H9 (cell line): ENCODE measurements at regions not wholly inside any gene's neighbourhood (a gene's known extent, or its start where the extent isn't known, plus 50 kb on each side); places are given as distances from the start of the nearest gene placed in this dataset.

Experiments
- DNase-seq: peaks from one replicate; pipeline ENCODE4 v3.0.0-alpha.2; 2017
- H2AFZ ChIP-seq: one replicate; pipeline ENCODE4 v1.6.1; 2013; ENCODE audit warnings: mild to moderate bottlenecking, low read length, control low read depth, moderate library complexity
- H2AK5ac ChIP-seq: 2 replicates; pipeline ENCODE4 v1.6.1; 2013; ENCODE audit warnings: low read length, control low read depth, mixed read lengths; ENCODE audit not compliant: insufficient read length
- H2BK120ac ChIP-seq: one replicate; pipeline ENCODE4 v1.6.1; 2013; ENCODE audit warnings: low read depth, mild to moderate bottlenecking, low read length, control low read depth, inconsistent platforms; ENCODE audit not compliant: poor library complexity, severe bottlenecking
- H2BK12ac ChIP-seq: 2 replicates; pipeline ENCODE4 v1.6.1; 2013; ENCODE audit warnings: low read length, control low read depth, mixed read lengths, low read depth; ENCODE audit not compliant: insufficient read length
- H2BK15ac ChIP-seq: 2 replicates; pipeline ENCODE4 v1.6.1; 2013; ENCODE audit warnings: low read depth, low read length, control low read depth
- H2BK20ac ChIP-seq: one replicate; pipeline ENCODE4 v1.6.1; 2013; ENCODE audit warnings: low read depth, mild to moderate bottlenecking, low read length, control low read depth, inconsistent platforms; ENCODE audit not compliant: poor library complexity, severe bottlenecking
- H2BK5ac ChIP-seq: 2 replicates; pipeline ENCODE4 v1.6.1; 2013; ENCODE audit warnings: low read length, control low read depth, mixed read lengths; ENCODE audit not compliant: insufficient read length
- H3K14ac ChIP-seq: 2 replicates; pipeline ENCODE4 v1.6.1; 2013; ENCODE audit warnings: low read length, control low read depth; ENCODE audit not compliant: insufficient read depth
- H3K18ac ChIP-seq: 2 replicates; pipeline ENCODE4 v1.6.1; 2013; ENCODE audit warnings: low read depth, mild to moderate bottlenecking, mixed read lengths, low read length, control low read depth; ENCODE audit not compliant: insufficient read length
- H3K23ac ChIP-seq: 2 replicates; pipeline ENCODE4 v1.6.1; 2013; ENCODE audit warnings: low read length, control low read depth, mixed read lengths, low read depth; ENCODE audit not compliant: insufficient read length
- H3K23me2 ChIP-seq: 2 replicates; pipeline ENCODE4 v1.6.1; 2013; ENCODE audit warnings: low read depth, mild to moderate bottlenecking, mixed read lengths, low read length, control low read depth; ENCODE audit not compliant: insufficient read length, poor library complexity, severe bottlenecking
- H3K27ac ChIP-seq: 2 replicates; pipeline ENCODE4 v1.5.1; 2013; ENCODE audit warnings: low read length, control low read depth, mixed read lengths, low read depth; ENCODE audit not compliant: insufficient read length
- H3K27me3 ChIP-seq: 2 replicates; pipeline ENCODE4 v1.6.1; 2013; ENCODE audit warnings: low read length, control low read depth, inconsistent platforms; ENCODE audit not compliant: insufficient read depth
- H3K4ac ChIP-seq: 2 replicates; pipeline ENCODE4 v1.6.1; 2013; ENCODE audit warnings: low read depth, mild to moderate bottlenecking, control low read depth, inconsistent platforms, low read length, moderate library complexity
- H3K4me1 ChIP-seq: 2 replicates; pipeline ENCODE4 v1.6.1; 2013; ENCODE audit warnings: low read length, control low read depth, inconsistent platforms; ENCODE audit not compliant: insufficient read depth
- H3K4me2 ChIP-seq: 2 replicates; pipeline ENCODE4 v1.6.1; 2013; ENCODE audit warnings: low read length, control low read depth, mixed read lengths; ENCODE audit not compliant: insufficient read length, insufficient read depth
- H3K56ac ChIP-seq: 2 replicates; pipeline ENCODE4 v1.6.1; 2013; ENCODE audit warnings: low read depth, mild to moderate bottlenecking, mixed read lengths, low read length, control low read depth; ENCODE audit not compliant: insufficient read length
- H3K79me1 ChIP-seq: 2 replicates; pipeline ENCODE4 v1.6.1; 2013; ENCODE audit warnings: low read depth, mild to moderate bottlenecking, moderate library complexity, low read length, control low read depth, inconsistent platforms; ENCODE audit not compliant: insufficient read depth, poor library complexity, severe bottlenecking
- H3K79me2 ChIP-seq: 2 replicates; pipeline ENCODE4 v1.6.1; 2013; ENCODE audit warnings: low read length, control low read depth, inconsistent platforms; ENCODE audit not compliant: insufficient read depth
- H3K9ac ChIP-seq: 2 replicates; pipeline ENCODE4 v1.6.1; 2013; ENCODE audit warnings: low read length, control low read depth, mixed read lengths; ENCODE audit not compliant: insufficient read length; ENCODE audit errors: extremely low read depth
- H3K9me3 ChIP-seq: one replicate; pipeline ENCODE4 v1.6.1; 2013; ENCODE audit warnings: low read depth, low read length, inconsistent platforms; ENCODE audit not compliant: control insufficient read depth
- H3T11ph ChIP-seq: one replicate; pipeline ENCODE4 v1.6.1; 2013; ENCODE audit warnings: mild to moderate bottlenecking, low read length, control low read depth, inconsistent platforms
- H4K20me1 ChIP-seq: one replicate; pipeline ENCODE4 v1.6.1; 2013; ENCODE audit not compliant: control insufficient read depth, insufficient read length, insufficient read depth
- H4K5ac ChIP-seq: 2 replicates; pipeline ENCODE4 v1.6.1; 2013; ENCODE audit warnings: low read depth, mild to moderate bottlenecking, mixed read lengths, low read length, control low read depth; ENCODE audit not compliant: insufficient read length
- H4K8ac ChIP-seq: replicated peaks from 2 replicates; pipeline ENCODE4 v1.6.1; 2013; ENCODE audit warnings: low read length, control low read depth, mixed read lengths, low read depth; ENCODE audit not compliant: insufficient read length
- H4K91ac ChIP-seq: 2 replicates; pipeline ENCODE4 v1.6.1; 2013; ENCODE audit warnings: low read depth, mild to moderate bottlenecking, moderate library complexity, mixed read lengths, low read length, control low read depth; ENCODE audit not compliant: insufficient read length
- H3K27ac Mint-ChIP-seq, 3 experiments: 2 replicates in 2 of 3; 3 replicates in 1 of 3; pipeline ENCODE4 v1.8.0; 2020 to 2021; ENCODE audit warnings: mixed read lengths in 3 of 3, mild to moderate bottlenecking in 1 of 3, moderate library complexity in 1 of 3
- H3K27me3 Mint-ChIP-seq: 2 replicates; pipeline ENCODE4 v1.8.0; 2021; ENCODE audit warnings: low read depth, mild to moderate bottlenecking, moderate library complexity, mixed read lengths
- H3K36me3 Mint-ChIP-seq, 3 experiments: 2 replicates in 2 of 3; 3 replicates in 1 of 3; pipeline ENCODE4 v1.8.0; 2020 to 2021; ENCODE audit warnings: low read depth in 3 of 3, mixed read lengths in 3 of 3; ENCODE audit not compliant: insufficient read depth in 1 of 3
- H3K4me1 Mint-ChIP-seq, 2 experiments: 2 replicates each; pipeline ENCODE4 v1.8.0; 2020; ENCODE audit warnings: mixed read lengths in 2 of 2
- H3K4me3 Mint-ChIP-seq, 2 experiments: 2 replicates in 1 of 2; 3 replicates in 1 of 2; pipeline ENCODE4 v1.8.0; 2020 to 2021; ENCODE audit warnings: mild to moderate bottlenecking in 2 of 2, mixed read lengths in 2 of 2, moderate library complexity in 1 of 2
- H3K9me3 Mint-ChIP-seq, 2 experiments: 2 replicates in 1 of 2; 3 replicates in 1 of 2; pipeline ENCODE4 v1.8.0; 2020; ENCODE audit warnings: mild to moderate bottlenecking in 2 of 2, mixed read lengths in 2 of 2, moderate library complexity in 1 of 2
- CTCF ChIP-seq: fragments of 200-600 bp; sonication (generic); conservative IDR thresholded peaks from 3 replicates; pipeline ENCODE4 v1.8.0; 2021; ENCODE audit warnings: antibody characterized with exemption, mild to moderate bottlenecking
- WGBS: extraction: QIAGEN DNeasy Blood & Tissue Kit; methylation state at CpG from one replicate; pipeline ENCODE4 v1.1.7; 2013; ENCODE audit warnings: missing lambda C conversion rate, low lambda C conversion rate, mixed read lengths; ENCODE audit not compliant: insufficient read length; ENCODE audit errors: extremely low coverage; 5-methylcytosine and 5-hydroxymethylcytosine counted together

- H3T11ph ChIP-seq: no peak overlapping the region
- H3K27ac ChIP-seq: no peak overlapping the region
- no peak overlapping the region for H3K4ac ChIP-seq
- Mint-ChIP-seq H3K4me1 (no peaks in the 10 kb centered on the region; a peak in 1 of 4 replicates), H3K27ac (no peak overlapping the region), H3K4me3 (no peak overlapping the region), H3K27me3 (no peaks in the 10 kb centered on the region), H3K36me3 (no peaks in the 10 kb centered on the region), H3K9me3 (no peaks in the 10 kb centered on the region)
- no peak overlapping the region for H4K91ac ChIP-seq
- no peak overlapping the region for H2BK20ac ChIP-seq
- no peaks in the 10 kb centered on the region for H3K27me3 ChIP-seq
- no CpG with 5 or more reads among the region's 2 CpGs for WGBS
- H3K4me2 ChIP-seq: no peak overlapping the region
- H3K56ac ChIP-seq: no peak overlapping the region
- no peak overlapping the region for H3K18ac ChIP-seq
- no peaks in the 10 kb centered on the region; the same call in 1 of the 2 replicates for H3K4me1 ChIP-seq
- H3K79me1 ChIP-seq: no peaks in the 10 kb centered on the region
- no peak overlapping the region for H2AK5ac ChIP-seq
- H3K14ac ChIP-seq: no peak overlapping the region
- no peak overlapping the region for H2BK12ac ChIP-seq
- no peaks in the 10 kb centered on the region for H4K20me1 ChIP-seq
- no peak overlapping the region for H4K8ac ChIP-seq
- H3K9me3 ChIP-seq: no peaks in the 10 kb centered on the region
- no peak overlapping the region for H2AFZ ChIP-seq
- DNase-seq: no peak
- H3K23me2 ChIP-seq: no peaks in the 10 kb centered on the region
- H4K5ac ChIP-seq: no peak overlapping the region
- H2BK5ac ChIP-seq: no peak overlapping the region
- H3K23ac ChIP-seq: no peak overlapping the region
- no peak for TF ChIP-seq CTCF
- no peaks in the 10 kb centered on the region for H3K79me2 ChIP-seq
- no peak overlapping the region for H2BK120ac ChIP-seq
- no peak overlapping the region for H3K9ac ChIP-seq
- H2BK15ac ChIP-seq: no peak overlapping the region
Measured at GRCh38 chr4:141569141-141569540, 67.2 kb upstream of the IL15 start.
